ENCODE measurements at regions not wholly inside any gene's neighbourhood (a gene's known extent, or its start where the extent isn't known, plus 50 kb on each side); places are given as distances from the start of the nearest gene placed in this dataset.

DNA sequence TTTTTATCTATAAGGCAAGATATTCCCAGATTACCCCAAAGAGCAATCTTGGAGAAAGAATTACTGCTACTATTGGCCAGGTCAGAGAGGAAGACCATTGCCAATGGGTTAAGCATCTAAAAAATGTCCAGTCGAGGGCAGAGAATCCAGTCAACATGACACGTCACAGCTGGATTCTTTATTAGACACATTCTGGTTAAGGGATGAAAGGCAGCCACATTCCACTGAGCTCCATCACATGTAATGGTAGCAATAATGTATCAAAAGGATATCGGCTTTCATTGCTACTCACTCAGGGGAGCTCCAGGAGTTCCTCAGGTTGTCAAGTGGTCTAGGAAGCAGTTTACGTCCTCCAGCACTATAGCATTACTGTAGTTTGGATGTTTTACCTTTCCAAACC, 421.1 kb downstream of the PLOD2 start:
- Histone ChIP-seq H3K27me3 (no peaks in the 10 kb centered on the region), H3K9me3 (no peaks in the 10 kb centered on the region), H3K27ac (no peak overlapping the region), H3K4me3 (no peak overlapping the region), H3K4me1 (no peaks in the 10 kb centered on the region), H3K36me3 (no peaks in the 10 kb centered on the region), H3K9ac (ENCODE audit: low read depth in 2 of 2, low read length in 2 of 2) (no peak overlapping the region)
- TF ChIP-seq, protein P1, sequence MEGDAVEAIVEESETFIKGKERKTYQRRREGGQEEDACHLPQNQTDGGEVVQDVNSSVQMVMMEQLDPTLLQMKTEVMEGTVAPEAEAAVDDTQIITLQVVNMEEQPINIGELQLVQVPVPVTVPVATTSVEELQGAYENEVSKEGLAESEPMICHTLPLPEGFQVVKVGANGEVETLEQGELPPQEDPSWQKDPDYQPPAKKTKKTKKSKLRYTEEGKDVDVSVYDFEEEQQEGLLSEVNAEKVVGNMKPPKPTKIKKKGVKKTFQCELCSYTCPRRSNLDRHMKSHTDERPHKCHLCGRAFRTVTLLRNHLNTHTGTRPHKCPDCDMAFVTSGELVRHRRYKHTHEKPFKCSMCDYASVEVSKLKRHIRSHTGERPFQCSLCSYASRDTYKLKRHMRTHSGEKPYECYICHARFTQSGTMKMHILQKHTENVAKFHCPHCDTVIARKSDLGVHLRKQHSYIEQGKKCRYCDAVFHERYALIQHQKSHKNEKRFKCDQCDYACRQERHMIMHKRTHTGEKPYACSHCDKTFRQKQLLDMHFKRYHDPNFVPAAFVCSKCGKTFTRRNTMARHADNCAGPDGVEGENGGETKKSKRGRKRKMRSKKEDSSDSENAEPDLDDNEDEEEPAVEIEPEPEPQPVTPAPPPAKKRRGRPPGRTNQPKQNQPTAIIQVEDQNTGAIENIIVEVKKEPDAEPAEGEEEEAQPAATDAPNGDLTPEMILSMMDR (IDR thresholded peaks at IDR 0.05) = no peak
- intact Hi-C loops (cut with DNase I) = no loop called here
- no peak for DNase-seq

DNA sequence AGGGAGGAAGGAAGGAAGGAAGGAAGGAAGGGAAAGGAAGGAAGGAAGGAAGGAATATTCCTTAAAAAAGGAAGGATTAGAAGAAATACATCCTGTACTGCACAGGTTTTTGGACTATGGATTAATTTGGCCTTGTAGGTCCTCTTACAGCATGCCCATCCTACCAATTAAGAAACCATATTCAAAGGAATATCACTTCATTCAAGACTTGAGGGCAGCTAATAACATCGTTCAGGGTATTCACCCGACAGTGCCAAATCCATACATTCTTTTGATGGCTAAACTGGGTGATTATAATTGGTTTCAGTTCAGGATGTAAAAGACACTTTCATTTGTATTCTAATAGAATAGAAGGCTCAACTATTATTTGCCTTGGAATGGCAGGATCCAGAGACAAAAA, 410.3 kb downstream of the PLOD2 start:
- Histone ChIP-seq H3K27me3 (no peaks in the 10 kb centered on the region), H3K4me3 (no peak overlapping the region), H3K27ac (no peak overlapping the region), H3K9ac (ENCODE audit: low read depth in 2 of 2, low read length in 2 of 2) (no peak overlapping the region), H3K4me1 (no peaks in the 10 kb centered on the region), H3K36me3 (no peaks in the 10 kb centered on the region), H3K9me3 (no peaks in the 10 kb centered on the region)
- no peak for DNase-seq
- TF ChIP-seq, protein P1 (IDR thresholded peaks at IDR 0.05) = no peak
- intact Hi-C loops (cut with DNase I) = no loop called here

DNA sequence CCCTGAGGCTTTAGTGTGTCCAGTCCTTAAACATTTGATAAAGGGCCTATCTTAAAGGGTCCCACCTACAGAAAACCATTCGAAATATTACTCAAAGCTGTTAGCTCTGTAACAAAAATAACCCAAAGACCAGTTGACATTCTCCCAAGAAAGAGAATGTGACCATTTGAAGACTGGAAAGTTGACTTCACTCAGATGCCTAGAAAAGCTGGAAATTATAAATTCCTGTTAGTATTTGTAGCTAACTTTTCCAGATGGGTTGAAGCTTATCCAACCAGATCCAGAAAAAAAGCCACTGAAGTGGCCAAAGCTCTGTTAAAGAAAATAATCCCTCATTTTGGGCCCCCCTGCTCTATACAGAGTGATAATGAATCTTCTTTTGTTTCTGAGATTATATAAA, 408.4 kb downstream of the PLOD2 start:
- TF ChIP-seq, protein P1 (IDR thresholded peaks at IDR 0.05) = no peak
- no peaks in the 10 kb centered on the region for H3K9me3 ChIP-seq
- no peak for DNase-seq
- no peak overlapping the region for H3K9ac ChIP-seq (ENCODE audit: low read depth in 2 of 2, low read length in 2 of 2)
- H3K36me3 ChIP-seq = no peaks in the 10 kb centered on the region
- no peaks in the 10 kb centered on the region for H3K4me1 ChIP-seq
- no peak overlapping the region for H3K4me3 ChIP-seq
- H3K27me3 ChIP-seq = no peaks in the 10 kb centered on the region
- H3K27ac ChIP-seq = no peak overlapping the region
- intact Hi-C loops (cut with DNase I) = no loop called here

DNA sequence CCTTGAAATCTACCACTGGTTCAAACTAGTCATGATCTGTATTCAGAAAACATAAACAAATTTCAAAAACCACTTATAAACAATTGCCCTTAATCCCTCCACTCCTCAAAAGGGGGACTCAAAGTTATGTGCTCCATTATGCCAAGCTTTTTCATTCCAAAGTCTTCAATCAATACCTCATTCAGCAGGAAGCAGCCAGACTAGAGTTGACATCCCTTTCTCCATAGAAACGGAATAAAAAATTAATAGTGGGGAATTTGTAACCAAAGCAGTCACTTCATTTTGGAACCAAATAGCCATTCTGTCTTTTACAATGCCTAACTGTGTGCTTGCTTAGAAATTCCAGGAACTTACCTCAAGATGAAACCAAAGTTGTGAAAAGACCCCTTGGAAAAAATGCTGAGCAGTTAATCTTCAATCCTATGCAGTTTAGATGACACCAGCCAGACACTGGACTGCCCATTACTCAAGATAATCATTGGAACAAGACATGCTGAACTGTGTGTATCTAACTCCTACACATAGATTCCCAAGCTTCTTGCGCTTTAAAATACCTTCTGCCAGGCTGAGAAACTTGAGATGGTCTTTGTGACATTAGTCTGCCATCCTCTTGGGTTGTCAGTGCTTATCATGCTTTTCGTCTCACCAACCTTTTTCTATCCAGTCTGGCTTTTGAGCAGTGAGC, 406.2 kb downstream of the PLOD2 start:
- intact Hi-C loops (cut with DNase I) = no loop called here

DNA sequence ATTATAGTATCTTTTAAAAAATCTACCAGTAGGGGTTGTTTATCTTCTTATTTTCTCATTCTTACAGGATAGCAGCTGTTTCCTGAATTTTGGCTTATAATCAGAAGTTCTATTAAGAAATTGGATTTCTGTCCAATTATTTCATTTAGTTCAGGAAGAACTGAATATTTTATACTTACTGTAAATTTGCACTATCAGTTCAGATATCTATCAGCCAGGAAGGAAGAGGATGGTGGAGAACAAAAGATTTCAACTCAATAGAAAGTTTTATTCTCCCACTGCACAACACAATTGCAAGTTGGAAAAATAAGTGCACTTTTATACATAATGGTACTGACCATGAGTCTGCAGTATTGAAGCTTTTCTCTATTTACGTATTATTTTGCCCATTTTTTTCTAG, 400.9 kb downstream of the PLOD2 start:
- intact Hi-C loops (cut with DNase I) = no loop called here
- Histone ChIP-seq H3K9me3 (no peaks in the 10 kb centered on the region), H3K4me1 (no peaks in the 10 kb centered on the region), H3K4me3 (no peak overlapping the region), H3K27me3 (no peaks in the 10 kb centered on the region), H3K27ac (no peak overlapping the region), H3K9ac (ENCODE audit: low read depth in 2 of 2, low read length in 2 of 2) (no peak overlapping the region), H3K36me3 (no peaks in the 10 kb centered on the region)
- TF ChIP-seq, protein P1 (IDR thresholded peaks at IDR 0.05) = no peak
- DNase-seq = no peak

More for the DNA sequence above, 406.2 kb downstream of the PLOD2 start:
- TF ChIP-seq, protein P1 (IDR thresholded peaks at IDR 0.05) = no peak
- Histone ChIP-seq H3K27me3 (no peaks in the 10 kb centered on the region), H3K4me1 (no peaks in the 10 kb centered on the region), H3K4me3 (no peak overlapping the region), H3K27ac (no peak overlapping the region), H3K9me3 (no peaks in the 10 kb centered on the region), H3K9ac (ENCODE audit: low read depth in 2 of 2, low read length in 2 of 2) (no peak overlapping the region), H3K36me3 (no peaks in the 10 kb centered on the region)
- no peak for DNase-seq

Data from colonic mucosa (tissue), 4 donors.